ENCODE measurements at regions not wholly inside any gene's neighbourhood (a gene's known extent, or its start where the extent isn't known, plus 50 kb on each side); places are given as distances from the start of the nearest gene placed in this dataset.

DNA sequence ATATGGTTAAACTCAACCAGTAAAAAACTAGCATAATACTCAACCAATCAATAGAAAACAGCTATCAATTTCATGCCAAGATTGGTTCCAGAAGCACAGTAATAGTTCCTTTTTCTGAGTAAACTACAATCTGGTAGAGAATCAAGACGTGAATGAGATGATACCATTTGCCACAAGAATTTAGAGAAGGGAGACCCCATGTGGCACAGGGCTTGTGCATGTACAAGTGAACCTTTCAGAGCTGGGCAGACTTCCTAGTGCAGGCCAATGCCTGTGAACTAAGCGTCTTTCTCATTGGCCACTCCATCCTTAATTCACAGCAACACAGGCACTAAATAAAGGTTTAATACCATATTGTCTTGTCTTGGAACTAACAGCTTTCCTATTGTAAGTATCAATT, 213.5 kb downstream of the RFPL4B start:
- Histone ChIP-seq H3K79me2 (replicated peaks; ENCODE audit: insufficient read depth) (no peaks in the 10 kb centered on the region), H3K36me3 (ENCODE audit: insufficient read depth) (no peaks in the 10 kb centered on the region), H3F3A (replicated peaks; ENCODE audit: low read depth) (no peaks in the 10 kb centered on the region), H3K27me3 (ENCODE audit: insufficient read depth) (no peaks in the 10 kb centered on the region), H3K4me2 (no peak overlapping the region), H3K4me1 (ENCODE audit: insufficient read depth) (peaks cover 6% of the 10 kb centered on the region; the same call in 1 of the 2 replicates), H3K27ac (ENCODE audit: low read depth) (no peak overlapping the region), H3K4me3 (no peak overlapping the region), H2AFZ (no peak overlapping the region), H3K9me2 (ENCODE audit: insufficient read depth) (no peaks in the 10 kb centered on the region; the same call in 1 of the 2 replicates), H4K20me1 (replicated peaks; ENCODE audit: insufficient read depth) (no peaks in the 10 kb centered on the region)
- TF ChIP-seq, protein P1, sequence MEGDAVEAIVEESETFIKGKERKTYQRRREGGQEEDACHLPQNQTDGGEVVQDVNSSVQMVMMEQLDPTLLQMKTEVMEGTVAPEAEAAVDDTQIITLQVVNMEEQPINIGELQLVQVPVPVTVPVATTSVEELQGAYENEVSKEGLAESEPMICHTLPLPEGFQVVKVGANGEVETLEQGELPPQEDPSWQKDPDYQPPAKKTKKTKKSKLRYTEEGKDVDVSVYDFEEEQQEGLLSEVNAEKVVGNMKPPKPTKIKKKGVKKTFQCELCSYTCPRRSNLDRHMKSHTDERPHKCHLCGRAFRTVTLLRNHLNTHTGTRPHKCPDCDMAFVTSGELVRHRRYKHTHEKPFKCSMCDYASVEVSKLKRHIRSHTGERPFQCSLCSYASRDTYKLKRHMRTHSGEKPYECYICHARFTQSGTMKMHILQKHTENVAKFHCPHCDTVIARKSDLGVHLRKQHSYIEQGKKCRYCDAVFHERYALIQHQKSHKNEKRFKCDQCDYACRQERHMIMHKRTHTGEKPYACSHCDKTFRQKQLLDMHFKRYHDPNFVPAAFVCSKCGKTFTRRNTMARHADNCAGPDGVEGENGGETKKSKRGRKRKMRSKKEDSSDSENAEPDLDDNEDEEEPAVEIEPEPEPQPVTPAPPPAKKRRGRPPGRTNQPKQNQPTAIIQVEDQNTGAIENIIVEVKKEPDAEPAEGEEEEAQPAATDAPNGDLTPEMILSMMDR (conservative IDR thresholded peaks at IDR 0.05; ENCODE audit: low read depth in 2 of 2), result peak in 1 of 2 experiments; percentile 58; a peak in 3 of 4 replicates
- TF ChIP-seq NANOG (IDR thresholded peaks at IDR 0.05; ENCODE audit: borderline replicate concordance), result no peak
- H3K27me3 Mint-ChIP-seq (ENCODE audit: insufficient read depth, low read depth, poor library complexity), result peaks cover 2% of the 10 kb centered on the region
- DNase-seq (ENCODE audit: low spot score) (peak; percentile 17), ATAC-seq (peak; percentile 34; the same call in 2 of the 3 replicates)
- H3K4me1 Mint-ChIP-seq, result peaks cover 12% of the 10 kb centered on the region
- H3K36me3 Mint-ChIP-seq (ENCODE audit: low read depth), result no peaks in the 10 kb centered on the region
- H3K9me3 Mint-ChIP-seq, result no peaks in the 10 kb centered on the region; the same call in 2 of the 3 replicates
- no peak overlapping the region for H3K27ac Mint-ChIP-seq
- H3K4me3 Mint-ChIP-seq, result no peak overlapping the region

DNA sequence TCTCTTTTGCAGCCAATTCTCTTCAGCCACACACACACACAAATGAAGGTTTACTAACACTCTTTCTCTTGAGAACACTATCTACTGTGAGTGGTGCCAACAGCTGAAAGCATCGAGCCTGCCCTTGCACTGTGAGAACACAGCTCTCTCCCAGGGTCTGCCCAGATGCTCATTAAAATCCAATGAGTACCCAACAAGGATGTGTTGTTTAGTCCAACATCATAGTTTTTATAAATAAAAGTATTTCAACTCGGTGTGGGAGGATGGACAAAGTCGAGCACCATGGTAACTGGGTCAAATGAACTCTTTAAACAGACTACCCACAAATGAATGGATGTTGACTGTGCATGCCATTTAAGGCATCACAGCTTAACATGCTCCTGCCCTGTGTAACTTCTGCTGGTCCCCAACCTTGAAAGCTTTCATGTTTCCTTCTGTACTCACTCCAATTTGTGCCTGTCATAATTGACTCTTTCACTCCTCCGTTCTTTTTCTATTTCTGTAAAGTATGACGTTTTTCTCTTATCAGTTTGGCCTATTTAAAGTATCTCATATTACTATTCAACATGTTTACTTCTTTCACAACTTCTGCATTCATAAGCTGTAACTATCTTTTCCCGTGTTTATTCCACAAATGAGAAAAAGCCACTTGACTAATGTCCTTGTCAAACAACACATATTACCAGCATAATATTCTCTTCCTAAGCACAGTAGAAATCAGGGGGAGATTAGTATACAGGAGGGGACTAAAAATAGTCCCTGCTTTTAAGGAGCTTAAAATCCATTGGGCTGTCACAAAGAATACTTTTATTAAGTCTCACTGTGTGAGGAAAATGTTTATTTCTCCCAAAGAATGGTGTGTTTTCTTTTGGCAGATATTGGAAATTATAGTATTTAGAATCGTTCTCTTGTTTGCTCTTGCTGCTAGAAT, 215.4 kb downstream of the RFPL4B start:
- no peak for DNase-seq (ENCODE audit: low spot score)
- Histone ChIP-seq H3K4me2 (no peak overlapping the region), H3K79me2 (replicated peaks; ENCODE audit: insufficient read depth) (no peaks in the 10 kb centered on the region), H3F3A (replicated peaks; ENCODE audit: low read depth) (no peaks in the 10 kb centered on the region), H3K4me3 (no peak overlapping the region), H3K27me3 (ENCODE audit: insufficient read depth) (no peaks in the 10 kb centered on the region), H3K9me2 (ENCODE audit: insufficient read depth) (no peaks in the 10 kb centered on the region; the same call in 1 of the 2 replicates), H3K36me3 (ENCODE audit: insufficient read depth) (no peaks in the 10 kb centered on the region), H2AFZ (no peak overlapping the region), H3K4me1 (ENCODE audit: insufficient read depth) (peaks cover 6% of the 10 kb centered on the region; the same call in 1 of the 2 replicates), H3K27ac (ENCODE audit: low read depth) (no peak overlapping the region), H4K20me1 (replicated peaks; ENCODE audit: insufficient read depth) (no peaks in the 10 kb centered on the region)
- Mint-ChIP-seq H3K27ac (no peak overlapping the region), H3K4me1 (peaks cover 12% of the 10 kb centered on the region), H3K36me3 (ENCODE audit: low read depth) (no peaks in the 10 kb centered on the region), H3K9me3 (no peaks in the 10 kb centered on the region), H3K27me3 (ENCODE audit: insufficient read depth, low read depth, poor library complexity) (peaks cover 2% of the 10 kb centered on the region), H3K4me3 (no peak overlapping the region)
- ATAC-seq, result no peak
- TF ChIP-seq, protein P2, sequence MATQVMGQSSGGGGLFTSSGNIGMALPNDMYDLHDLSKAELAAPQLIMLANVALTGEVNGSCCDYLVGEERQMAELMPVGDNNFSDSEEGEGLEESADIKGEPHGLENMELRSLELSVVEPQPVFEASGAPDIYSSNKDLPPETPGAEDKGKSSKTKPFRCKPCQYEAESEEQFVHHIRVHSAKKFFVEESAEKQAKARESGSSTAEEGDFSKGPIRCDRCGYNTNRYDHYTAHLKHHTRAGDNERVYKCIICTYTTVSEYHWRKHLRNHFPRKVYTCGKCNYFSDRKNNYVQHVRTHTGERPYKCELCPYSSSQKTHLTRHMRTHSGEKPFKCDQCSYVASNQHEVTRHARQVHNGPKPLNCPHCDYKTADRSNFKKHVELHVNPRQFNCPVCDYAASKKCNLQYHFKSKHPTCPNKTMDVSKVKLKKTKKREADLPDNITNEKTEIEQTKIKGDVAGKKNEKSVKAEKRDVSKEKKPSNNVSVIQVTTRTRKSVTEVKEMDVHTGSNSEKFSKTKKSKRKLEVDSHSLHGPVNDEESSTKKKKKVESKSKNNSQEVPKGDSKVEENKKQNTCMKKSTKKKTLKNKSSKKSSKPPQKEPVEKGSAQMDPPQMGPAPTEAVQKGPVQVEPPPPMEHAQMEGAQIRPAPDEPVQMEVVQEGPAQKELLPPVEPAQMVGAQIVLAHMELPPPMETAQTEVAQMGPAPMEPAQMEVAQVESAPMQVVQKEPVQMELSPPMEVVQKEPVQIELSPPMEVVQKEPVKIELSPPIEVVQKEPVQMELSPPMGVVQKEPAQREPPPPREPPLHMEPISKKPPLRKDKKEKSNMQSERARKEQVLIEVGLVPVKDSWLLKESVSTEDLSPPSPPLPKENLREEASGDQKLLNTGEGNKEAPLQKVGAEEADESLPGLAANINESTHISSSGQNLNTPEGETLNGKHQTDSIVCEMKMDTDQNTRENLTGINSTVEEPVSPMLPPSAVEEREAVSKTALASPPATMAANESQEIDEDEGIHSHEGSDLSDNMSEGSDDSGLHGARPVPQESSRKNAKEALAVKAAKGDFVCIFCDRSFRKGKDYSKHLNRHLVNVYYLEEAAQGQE (IDR thresholded peaks at IDR 0.05; ENCODE audit: unreplicated experiment), result no peak
- TF ChIP-seq, protein P1 (conservative IDR thresholded peaks at IDR 0.05; ENCODE audit: low read depth in 2 of 2), result no peak
- no peak for TF ChIP-seq POLR2AphosphoS5 (IDR thresholded peaks at IDR 0.05; ENCODE audit: low read depth)
- TF ChIP-seq, protein P3, sequence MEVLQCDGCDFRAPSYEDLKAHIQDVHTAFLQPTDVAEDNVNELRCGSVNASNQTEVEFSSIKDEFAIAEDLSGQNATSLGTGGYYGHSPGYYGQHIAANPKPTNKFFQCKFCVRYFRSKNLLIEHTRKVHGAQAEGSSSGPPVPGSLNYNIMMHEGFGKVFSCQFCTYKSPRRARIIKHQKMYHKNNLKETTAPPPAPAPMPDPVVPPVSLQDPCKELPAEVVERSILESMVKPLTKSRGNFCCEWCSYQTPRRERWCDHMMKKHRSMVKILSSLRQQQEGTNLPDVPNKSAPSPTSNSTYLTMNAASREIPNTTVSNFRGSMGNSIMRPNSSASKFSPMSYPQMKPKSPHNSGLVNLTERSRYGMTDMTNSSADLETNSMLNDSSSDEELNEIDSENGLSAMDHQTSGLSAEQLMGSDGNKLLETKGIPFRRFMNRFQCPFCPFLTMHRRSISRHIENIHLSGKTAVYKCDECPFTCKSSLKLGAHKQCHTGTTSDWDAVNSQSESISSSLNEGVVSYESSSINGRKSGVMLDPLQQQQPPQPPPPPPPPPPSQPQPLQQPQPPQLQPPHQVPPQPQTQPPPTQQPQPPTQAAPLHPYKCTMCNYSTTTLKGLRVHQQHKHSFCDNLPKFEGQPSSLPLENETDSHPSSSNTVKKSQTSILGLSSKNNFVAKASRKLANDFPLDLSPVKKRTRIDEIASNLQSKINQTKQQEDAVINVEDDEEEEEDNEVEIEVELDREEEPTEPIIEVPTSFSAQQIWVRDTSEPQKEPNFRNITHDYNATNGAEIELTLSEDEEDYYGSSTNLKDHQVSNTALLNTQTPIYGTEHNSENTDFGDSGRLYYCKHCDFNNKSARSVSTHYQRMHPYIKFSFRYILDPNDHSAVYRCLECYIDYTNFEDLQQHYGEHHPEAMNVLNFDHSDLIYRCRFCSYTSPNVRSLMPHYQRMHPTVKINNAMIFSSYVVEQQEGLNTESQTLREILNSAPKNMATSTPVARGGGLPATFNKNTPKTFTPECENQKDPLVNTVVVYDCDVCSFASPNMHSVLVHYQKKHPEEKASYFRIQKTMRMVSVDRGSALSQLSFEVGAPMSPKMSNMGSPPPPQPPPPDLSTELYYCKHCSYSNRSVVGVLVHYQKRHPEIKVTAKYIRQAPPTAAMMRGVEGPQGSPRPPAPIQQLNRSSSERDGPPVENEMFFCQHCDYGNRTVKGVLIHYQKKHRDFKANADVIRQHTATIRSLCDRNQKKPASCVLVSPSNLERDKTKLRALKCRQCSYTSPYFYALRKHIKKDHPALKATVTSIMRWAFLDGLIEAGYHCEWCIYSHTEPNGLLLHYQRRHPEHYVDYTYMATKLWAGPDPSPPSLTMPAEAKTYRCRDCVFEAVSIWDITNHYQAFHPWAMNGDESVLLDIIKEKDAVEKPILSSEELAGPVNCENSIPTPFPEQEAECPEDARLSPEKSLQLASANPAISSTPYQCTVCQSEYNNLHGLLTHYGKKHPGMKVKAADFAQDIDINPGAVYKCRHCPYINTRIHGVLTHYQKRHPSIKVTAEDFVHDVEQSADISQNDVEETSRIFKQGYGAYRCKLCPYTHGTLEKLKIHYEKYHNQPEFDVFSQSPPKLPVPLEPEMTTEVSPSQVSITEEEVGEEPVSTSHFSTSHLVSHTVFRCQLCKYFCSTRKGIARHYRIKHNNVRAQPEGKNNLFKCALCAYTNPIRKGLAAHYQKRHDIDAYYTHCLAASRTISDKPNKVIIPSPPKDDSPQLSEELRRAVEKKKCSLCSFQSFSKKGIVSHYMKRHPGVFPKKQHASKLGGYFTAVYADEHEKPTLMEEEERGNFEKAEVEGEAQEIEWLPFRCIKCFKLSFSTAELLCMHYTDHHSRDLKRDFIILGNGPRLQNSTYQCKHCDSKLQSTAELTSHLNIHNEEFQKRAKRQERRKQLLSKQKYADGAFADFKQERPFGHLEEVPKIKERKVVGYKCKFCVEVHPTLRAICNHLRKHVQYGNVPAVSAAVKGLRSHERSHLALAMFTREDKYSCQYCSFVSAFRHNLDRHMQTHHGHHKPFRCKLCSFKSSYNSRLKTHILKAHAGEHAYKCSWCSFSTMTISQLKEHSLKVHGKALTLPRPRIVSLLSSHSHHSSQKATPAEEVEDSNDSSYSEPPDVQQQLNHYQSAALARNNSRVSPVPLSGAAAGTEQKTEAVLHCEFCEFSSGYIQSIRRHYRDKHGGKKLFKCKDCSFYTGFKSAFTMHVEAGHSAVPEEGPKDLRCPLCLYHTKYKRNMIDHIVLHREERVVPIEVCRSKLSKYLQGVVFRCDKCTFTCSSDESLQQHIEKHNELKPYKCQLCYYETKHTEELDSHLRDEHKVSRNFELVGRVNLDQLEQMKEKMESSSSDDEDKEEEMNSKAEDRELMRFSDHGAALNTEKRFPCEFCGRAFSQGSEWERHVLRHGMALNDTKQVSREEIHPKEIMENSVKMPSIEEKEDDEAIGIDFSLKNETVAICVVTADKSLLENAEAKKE (CRISPR knock-in tag; IDR thresholded peaks at IDR 0.05), result no peak
